ENCODE measurements at regions not wholly inside any gene's neighbourhood (a gene's known extent, or its start where the extent isn't known, plus 50 kb on each side); places are given as distances from the start of the nearest gene placed in this dataset.

DNA sequence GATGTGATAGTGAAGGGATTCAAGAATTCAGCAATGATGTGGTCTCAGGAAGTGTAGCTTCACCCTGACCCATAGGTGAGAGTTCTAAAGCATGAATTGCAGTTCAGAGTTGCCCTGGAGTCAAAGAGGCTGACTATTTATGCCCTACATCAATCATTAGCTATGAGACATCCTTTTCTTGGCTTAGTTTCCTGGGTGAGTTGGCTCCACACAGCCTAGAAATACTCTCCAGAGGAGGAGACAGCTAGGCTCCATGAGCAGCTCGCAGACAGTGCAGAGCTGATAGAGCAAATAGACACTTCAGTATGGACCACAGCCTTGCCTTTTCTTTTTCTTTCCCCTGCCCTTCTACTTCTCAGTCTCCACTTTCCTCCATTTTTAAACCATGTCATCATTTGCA is 1651.8 kb downstream of the MAT2B start:
- Histone ChIP-seq H3K4me3 (no peak overlapping the region), H3K27me3 (replicated peaks in 1 of 2; ENCODE audit: control insufficient read depth in 2 of 2, insufficient read depth in 2 of 2, low read length in 1 of 2) (no peaks in the 10 kb centered on the region), H3K4me1 (ENCODE audit: control insufficient read depth, insufficient read depth, low read length) (no peaks in the 10 kb centered on the region), H2AFZ (ENCODE audit: control insufficient read depth, low read depth, low read length) (no peak overlapping the region), H3K27ac (ENCODE audit: control insufficient read depth, insufficient read depth) (no peak overlapping the region), H3K9me3 (replicated peaks; ENCODE audit: control insufficient read depth, insufficient read depth, low read length) (no peaks in the 10 kb centered on the region), H3K79me2 (ENCODE audit: control insufficient read depth, insufficient read depth, low read length) (no peaks in the 10 kb centered on the region), H3K4me2 (ENCODE audit: control insufficient read depth, insufficient read depth) (no peak overlapping the region), H3K36me3 (ENCODE audit: control insufficient read depth in 2 of 2, insufficient read depth in 2 of 2, low read length in 1 of 2) (no peaks in the 10 kb centered on the region), H4K20me1 (ENCODE audit: control insufficient read depth, insufficient read depth) (no peaks in the 10 kb centered on the region), H3K9ac (ENCODE audit: control insufficient read depth, insufficient read depth, low read length) (no peak overlapping the region)
- intact Hi-C loops (cut with micrococcal nuclease; ENCODE audit: unreplicated experiment), result no loop called here
- in situ Hi-C loops (cut with MboI), result no loop called here
- POLR2A ChIA-PET, result no interaction called here
- DNase-seq (ENCODE audit: low read depth, low spot score) (no peak), ATAC-seq (no peak), FAIRE-seq (no peak)
- RAD21 ChIA-PET (ENCODE audit: unreplicated experiment), result no interaction called here
- WGBS (ENCODE audit: insufficient coverage, insufficient replicate concordance, low lambda C conversion rate, missing lambda C conversion rate), result 18% methylated on average over 1 of the region's 1 CpG
- TF ChIP-seq CEBPB (IDR thresholded peaks at IDR 0.05; ENCODE audit: borderline replicate concordance in 1 of 2, low read depth in 2 of 2, low read length in 2 of 2) (no peak), ETV6 (conservative IDR thresholded peaks at IDR 0.05 in 1 of 2, IDR thresholded peaks at IDR 0.05 in 1 of 2; ENCODE audit: borderline replicate concordance in 1 of 2, low read depth in 1 of 2) (no peak), MXI1 (IDR thresholded peaks at IDR 0.05; ENCODE audit: low read depth, low read length) (no peak), STAT3 (IDR thresholded peaks at IDR 0.05; ENCODE audit: low read depth, low read length) (no peak), SMAD1 (IDR thresholded peaks at IDR 0.05; ENCODE audit: low read depth, partially characterized antibody) (no peak), TAF1 (IDR thresholded peaks at IDR 0.05; ENCODE audit: borderline replicate concordance, low read depth, low read length) (no peak)
- TF ChIP-seq, protein P1, sequence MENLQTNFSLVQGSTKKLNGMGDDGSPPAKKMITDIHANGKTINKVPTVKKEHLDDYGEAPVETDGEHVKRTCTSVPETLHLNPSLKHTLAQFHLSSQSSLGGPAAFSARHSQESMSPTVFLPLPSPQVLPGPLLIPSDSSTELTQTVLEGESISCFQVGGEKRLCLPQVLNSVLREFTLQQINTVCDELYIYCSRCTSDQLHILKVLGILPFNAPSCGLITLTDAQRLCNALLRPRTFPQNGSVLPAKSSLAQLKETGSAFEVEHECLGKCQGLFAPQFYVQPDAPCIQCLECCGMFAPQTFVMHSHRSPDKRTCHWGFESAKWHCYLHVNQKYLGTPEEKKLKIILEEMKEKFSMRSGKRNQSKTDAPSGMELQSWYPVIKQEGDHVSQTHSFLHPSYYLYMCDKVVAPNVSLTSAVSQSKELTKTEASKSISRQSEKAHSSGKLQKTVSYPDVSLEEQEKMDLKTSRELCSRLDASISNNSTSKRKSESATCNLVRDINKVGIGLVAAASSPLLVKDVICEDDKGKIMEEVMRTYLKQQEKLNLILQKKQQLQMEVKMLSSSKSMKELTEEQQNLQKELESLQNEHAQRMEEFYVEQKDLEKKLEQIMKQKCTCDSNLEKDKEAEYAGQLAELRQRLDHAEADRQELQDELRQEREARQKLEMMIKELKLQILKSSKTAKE (IDR thresholded peaks at IDR 0.05; ENCODE audit: low read depth, poor library complexity, severe bottlenecking), result no peak
- TF ChIP-seq, protein P2, sequence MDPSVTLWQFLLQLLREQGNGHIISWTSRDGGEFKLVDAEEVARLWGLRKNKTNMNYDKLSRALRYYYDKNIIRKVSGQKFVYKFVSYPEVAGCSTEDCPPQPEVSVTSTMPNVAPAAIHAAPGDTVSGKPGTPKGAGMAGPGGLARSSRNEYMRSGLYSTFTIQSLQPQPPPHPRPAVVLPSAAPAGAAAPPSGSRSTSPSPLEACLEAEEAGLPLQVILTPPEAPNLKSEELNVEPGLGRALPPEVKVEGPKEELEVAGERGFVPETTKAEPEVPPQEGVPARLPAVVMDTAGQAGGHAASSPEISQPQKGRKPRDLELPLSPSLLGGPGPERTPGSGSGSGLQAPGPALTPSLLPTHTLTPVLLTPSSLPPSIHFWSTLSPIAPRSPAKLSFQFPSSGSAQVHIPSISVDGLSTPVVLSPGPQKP (IDR thresholded peaks at IDR 0.05; ENCODE audit: low read depth, low read length), result no peak
- no TSS peak for BruUV-seq (replicated peaks)
- SMC1A ChIA-PET (ENCODE audit: uncharacterized antibody, unreplicated experiment), result interaction anchor here (1.2 to 1.3 kb wide), 4 partner anchors 13 to 19 kb away, joined by 3 to 4 read pairs (median 3); no protein-coding TSS in a partner anchor
- CTCF ChIA-PET, result no interaction called here

Measured in GM12878 (cell line).